Activated CD8-positive, alpha-beta T cell treated with anti-CD3 and anti-CD28 coated beads, Interleukin-2, amount 10 ng/mL, durations not matched to agents 7 days and 5 days (primary cell): ENCODE measurements at regions not wholly inside any gene's neighbourhood (a gene's known extent, or its start where the extent isn't known, plus 50 kb on each side); places are given as distances from the start of the nearest gene placed in this dataset.

Source experiments
- ATAC-seq: fragments of 150-1000 bp; cut with Tn5 transposase; one replicate; pipeline ENCODE4 v1.10.0; 2021; ENCODE audit warnings: moderate library complexity
- CTCF ChIA-PET: fragments of 350-600 bp; sonication (Branson Sonifier 250); formaldehyde crosslinking; loops from one replicate; lab custom pipeline; 2021; ENCODE audit warnings: antibody characterized with exemption; lab: Charles Lee
- POLR2A ChIA-PET: fragments of 350-600 bp; sonication (Branson Sonifier 250); formaldehyde crosslinking; loops from one replicate; lab custom pipeline; 2021; ENCODE audit warnings: antibody characterized with exemption; lab: Charles Lee
- DNase-seq: peaks from one replicate; pipeline ENCODE4 v3.0.0-alpha.2; 2020
- H3K27ac Mint-ChIP-seq: one replicate; pipeline ENCODE4 v1.8.0; 2021; ENCODE audit warnings: mild to moderate bottlenecking, mixed read lengths
- H3K27me3 Mint-ChIP-seq: one replicate; pipeline ENCODE4 v1.8.0; 2021; ENCODE audit warnings: low read depth, mixed read lengths
- H3K36me3 Mint-ChIP-seq: one replicate; pipeline ENCODE4 v1.8.0; 2021; ENCODE audit warnings: low read depth, mixed read lengths
- H3K4me1 Mint-ChIP-seq: one replicate; pipeline ENCODE4 v1.8.0; 2021; ENCODE audit warnings: low read depth, mixed read lengths
- H3K4me3 Mint-ChIP-seq: one replicate; pipeline ENCODE4 v1.8.0; 2021; ENCODE audit warnings: mild to moderate bottlenecking, mixed read lengths
- H3K9me3 Mint-ChIP-seq: one replicate; pipeline ENCODE4 v1.8.0; 2022; ENCODE audit warnings: mixed read lengths; ENCODE audit not compliant: insufficient read depth

GRCh38 chr1:221396526-221396925, 345.4 kb downstream of the DUSP10 start:
- ATAC-seq, result no peak
- CTCF ChIA-PET, result no interaction called here
- Mint-ChIP-seq H3K9me3 (no peaks in the 10 kb centered on the region), H3K27me3 (no peaks in the 10 kb centered on the region), H3K36me3 (no peaks in the 10 kb centered on the region), H3K4me3 (no peak overlapping the region), H3K4me1 (peaks cover 9% of the 10 kb centered on the region), H3K27ac (no peak overlapping the region)
- no peak for DNase-seq
- POLR2A ChIA-PET, result no interaction called here

DNA sequence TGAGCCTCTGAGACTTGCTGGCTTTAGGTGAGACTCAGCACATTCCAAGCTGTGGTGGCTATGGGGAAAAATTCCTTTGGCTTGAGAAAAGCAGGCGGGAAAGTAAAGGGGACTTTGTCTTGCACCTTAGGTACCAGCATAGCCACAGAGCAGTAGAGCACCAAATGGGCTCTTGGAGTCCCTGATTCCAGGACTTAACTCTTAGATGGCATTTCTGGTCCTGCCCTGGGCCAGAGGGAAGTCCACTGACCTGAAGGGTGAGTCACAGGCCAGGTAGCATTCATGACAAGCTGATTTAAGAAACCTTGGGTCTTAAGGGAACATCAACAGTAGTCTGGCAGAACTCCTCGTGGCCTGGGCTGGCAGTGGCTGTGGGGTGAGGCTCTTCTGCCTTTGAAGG, 344.7 kb downstream of the DUSP10 start:
- ATAC-seq (no peak), DNase-seq (no peak)
- no peak overlapping the region for H3K4me3 Mint-ChIP-seq
- ChIA-PET CTCF (no interaction called here), POLR2A (no interaction called here)
- H3K36me3 Mint-ChIP-seq, result no peaks in the 10 kb centered on the region
- peaks cover 9% of the 10 kb centered on the region for H3K4me1 Mint-ChIP-seq
- no peak overlapping the region for H3K27ac Mint-ChIP-seq
- no peaks in the 10 kb centered on the region for H3K9me3 Mint-ChIP-seq
- no peaks in the 10 kb centered on the region for H3K27me3 Mint-ChIP-seq

DNA sequence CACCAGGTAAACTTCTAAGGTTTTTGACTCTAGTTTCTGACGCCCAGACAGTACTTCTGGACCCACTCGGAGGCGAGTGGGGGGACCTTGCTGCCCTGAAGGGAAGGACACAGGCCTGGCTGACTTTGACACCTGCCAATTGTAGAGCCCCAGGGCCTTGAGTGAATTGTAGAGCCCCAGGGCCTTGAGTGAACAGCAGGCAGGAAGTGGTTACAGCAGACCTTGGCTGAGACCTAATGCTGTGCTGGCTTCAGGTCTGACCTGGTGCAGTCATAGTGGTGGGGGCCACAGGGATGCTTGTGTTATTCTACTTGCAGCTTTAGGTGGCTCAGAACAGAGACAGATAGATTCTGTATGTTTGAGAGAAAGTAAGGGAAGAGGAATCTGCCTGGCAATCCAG, 344.3 kb downstream of the DUSP10 start:
- POLR2A ChIA-PET, result no interaction called here
- CTCF ChIA-PET, result no interaction called here
- DNase-seq (peak; percentile 31), ATAC-seq (peak; percentile 68)
- Mint-ChIP-seq H3K4me1 (peaks cover 9% of the 10 kb centered on the region), H3K27ac (no peak overlapping the region), H3K9me3 (no peaks in the 10 kb centered on the region), H3K27me3 (no peaks in the 10 kb centered on the region), H3K36me3 (no peaks in the 10 kb centered on the region), H3K4me3 (no peak overlapping the region)

DNA sequence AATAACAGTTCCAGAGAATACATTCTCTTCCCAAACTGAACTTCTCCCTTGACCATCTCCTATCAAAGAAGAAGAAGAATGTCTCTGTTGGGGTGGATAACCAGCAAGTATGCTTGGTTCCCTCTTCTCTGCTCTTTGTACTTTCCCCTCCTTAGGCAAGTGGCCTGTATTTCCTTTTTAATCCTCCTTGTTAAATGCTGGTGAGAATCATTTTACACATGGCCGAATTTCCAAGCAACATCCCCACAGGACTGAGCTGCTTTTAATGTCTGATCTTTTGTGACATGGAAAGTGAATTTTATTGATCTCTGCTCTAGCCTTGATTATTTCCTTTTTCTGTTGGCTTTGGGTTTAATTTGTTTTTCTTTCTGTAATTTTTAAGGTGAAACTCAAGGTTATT, 336.7 kb downstream of the DUSP10 start:
- no peak overlapping the region for H3K4me3 Mint-ChIP-seq
- no peak overlapping the region for H3K27ac Mint-ChIP-seq
- no peaks in the 10 kb centered on the region for H3K27me3 Mint-ChIP-seq
- ChIA-PET POLR2A (no interaction called here), CTCF (no interaction called here)
- no peaks in the 10 kb centered on the region for H3K36me3 Mint-ChIP-seq
- DNase-seq (no peak), ATAC-seq (no peak)
- H3K4me1 Mint-ChIP-seq, result no peaks in the 10 kb centered on the region
- no peaks in the 10 kb centered on the region for H3K9me3 Mint-ChIP-seq

DNA sequence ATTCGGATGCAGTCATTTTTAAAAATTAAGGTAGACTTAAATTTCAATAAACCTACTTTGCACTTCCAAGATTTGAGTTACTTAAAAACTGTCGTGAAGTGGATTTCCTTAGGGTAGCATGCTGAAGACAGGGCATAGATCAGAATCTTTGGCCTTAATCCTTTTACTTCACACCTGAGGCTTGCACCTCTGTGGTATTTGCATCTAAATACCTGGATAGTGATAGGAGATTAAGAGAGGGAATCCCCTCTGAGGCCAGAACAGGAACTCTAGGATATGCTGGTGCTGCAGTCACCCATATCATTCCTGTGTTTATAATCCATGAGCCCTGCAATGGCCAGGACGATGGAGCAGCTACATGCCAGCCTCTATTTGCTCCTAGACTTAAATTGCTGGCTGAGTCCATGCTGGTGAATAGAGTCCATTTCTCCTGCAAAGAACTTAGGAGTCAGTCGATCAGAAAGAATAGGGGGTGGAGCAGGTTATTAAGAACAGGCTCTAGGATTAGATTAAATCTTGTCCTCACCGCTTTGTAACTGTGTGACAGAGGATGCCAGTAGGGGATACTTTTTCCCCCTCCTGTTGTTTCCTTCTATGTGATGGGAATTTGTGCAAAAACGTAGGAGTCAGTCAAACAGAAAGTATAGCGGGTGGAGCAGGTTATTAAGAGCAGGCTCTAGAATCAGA, 333.6 kb downstream of the DUSP10 start:
- H3K27me3 Mint-ChIP-seq, result peaks cover 2% of the 10 kb centered on the region
- no peaks in the 10 kb centered on the region for H3K36me3 Mint-ChIP-seq
- DNase-seq, result no peak
- no peaks in the 10 kb centered on the region for H3K9me3 Mint-ChIP-seq
- POLR2A ChIA-PET, result no interaction called here
- ATAC-seq, result no peak
- H3K4me3 Mint-ChIP-seq, result no peak overlapping the region
- CTCF ChIA-PET, result no interaction called here
- no peak overlapping the region for H3K27ac Mint-ChIP-seq
- no peaks in the 10 kb centered on the region for H3K4me1 Mint-ChIP-seq

DNA sequence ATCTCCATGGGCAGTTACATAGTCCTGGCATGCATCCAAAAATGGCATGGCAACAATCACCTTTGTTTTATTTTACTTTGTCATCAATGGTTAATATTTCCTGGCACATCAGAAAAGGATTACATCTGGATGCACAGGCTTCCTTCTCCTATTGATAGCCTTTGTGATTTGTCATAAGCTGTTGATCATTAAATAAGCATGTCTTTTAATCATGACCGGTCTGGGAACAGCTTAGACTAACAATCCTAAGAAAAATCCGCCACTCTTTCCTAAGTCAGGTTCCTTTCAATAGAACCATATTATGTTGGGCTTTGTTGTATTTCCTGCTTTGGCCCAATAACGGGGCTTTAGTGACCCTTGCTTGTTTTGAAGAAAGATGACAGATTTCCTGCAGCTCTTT, 330.6 kb downstream of the DUSP10 start:
- ATAC-seq, result no peak
- Mint-ChIP-seq H3K4me1 (no peaks in the 10 kb centered on the region), H3K4me3 (no peak overlapping the region), H3K36me3 (no peaks in the 10 kb centered on the region), H3K27ac (no peak overlapping the region), H3K9me3 (no peaks in the 10 kb centered on the region), H3K27me3 (peaks cover 5% of the 10 kb centered on the region)
- ChIA-PET CTCF (no interaction called here), POLR2A (no interaction called here)
- DNase-seq, result no peak

GRCh38 chr1:221414772-221415539, 326.9 kb downstream of the DUSP10 start:
- no peaks in the 10 kb centered on the region for H3K9me3 Mint-ChIP-seq
- no peak overlapping the region for H3K4me3 Mint-ChIP-seq
- ChIA-PET POLR2A (no interaction called here), CTCF (interaction anchor here (1.2 to 1.3 kb wide), 2 partner anchors 21 to 151 kb away, joined by 3 to 4 read pairs; no protein-coding TSS in a partner anchor)
- peaks cover 5% of the 10 kb centered on the region for H3K27me3 Mint-ChIP-seq
- no peak for ATAC-seq
- no peak for DNase-seq
- no peaks in the 10 kb centered on the region for H3K4me1 Mint-ChIP-seq
- H3K27ac Mint-ChIP-seq, result no peak overlapping the region
- H3K36me3 Mint-ChIP-seq, result no peaks in the 10 kb centered on the region

DNA sequence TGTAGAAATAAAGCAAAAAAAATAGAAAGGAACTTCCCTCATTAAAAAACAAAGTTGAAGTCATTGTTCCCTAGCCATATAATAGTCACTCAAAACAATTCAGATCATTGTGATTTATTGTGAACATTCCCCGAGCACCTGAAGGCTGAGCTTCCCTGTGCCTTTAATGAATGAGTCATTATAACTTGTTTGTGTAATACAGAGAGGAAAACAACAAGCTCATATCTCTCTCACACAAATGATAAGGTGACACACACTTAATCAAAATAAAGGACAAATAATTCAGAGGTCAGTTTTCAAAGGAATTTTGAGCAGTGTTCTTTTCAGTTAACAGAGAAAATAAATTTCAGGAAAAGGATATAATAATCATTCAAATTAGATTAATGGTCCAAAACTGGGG, 326.2 kb downstream of the DUSP10 start:
- Mint-ChIP-seq H3K4me3 (no peak overlapping the region), H3K4me1 (no peaks in the 10 kb centered on the region), H3K27ac (no peak overlapping the region), H3K36me3 (no peaks in the 10 kb centered on the region), H3K9me3 (no peaks in the 10 kb centered on the region), H3K27me3 (peaks cover 3% of the 10 kb centered on the region)
- POLR2A ChIA-PET, result no interaction called here
- DNase-seq, result no peak
- CTCF ChIA-PET, result interaction anchor here (1.2 to 1.3 kb wide), 2 partner anchors 20 to 152 kb away, joined by 3 to 4 read pairs; no protein-coding TSS in a partner anchor
- no peak for ATAC-seq

DNA sequence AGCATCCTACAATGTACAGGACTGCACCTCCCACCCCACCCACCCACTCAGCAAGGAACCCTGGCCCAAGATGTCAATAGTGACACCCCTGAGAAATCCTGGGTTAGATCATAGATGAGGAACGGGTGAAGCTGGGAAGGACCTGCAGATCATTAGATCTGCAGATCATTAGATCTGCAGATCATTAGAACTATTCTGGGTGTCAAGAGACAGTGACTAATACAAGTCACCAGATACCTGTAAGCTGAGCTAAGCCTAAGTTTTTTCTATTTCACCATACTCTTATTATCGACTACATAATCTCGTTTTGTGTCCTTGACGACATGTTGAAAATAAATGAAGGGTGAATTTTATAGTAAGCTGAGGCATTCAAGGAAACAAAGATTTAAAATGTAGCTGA, 325.7 kb downstream of the DUSP10 start:
- Mint-ChIP-seq H3K27me3 (peaks cover 3% of the 10 kb centered on the region), H3K36me3 (no peaks in the 10 kb centered on the region), H3K4me3 (no peak overlapping the region), H3K27ac (no peak overlapping the region), H3K4me1 (no peaks in the 10 kb centered on the region), H3K9me3 (no peaks in the 10 kb centered on the region)
- CTCF ChIA-PET, result interaction anchor here (1.2 to 1.3 kb wide), 2 partner anchors 20 to 152 kb away, joined by 3 to 4 read pairs; no protein-coding TSS in a partner anchor
- POLR2A ChIA-PET, result no interaction called here
- DNase-seq (no peak), ATAC-seq (no peak)

DNA sequence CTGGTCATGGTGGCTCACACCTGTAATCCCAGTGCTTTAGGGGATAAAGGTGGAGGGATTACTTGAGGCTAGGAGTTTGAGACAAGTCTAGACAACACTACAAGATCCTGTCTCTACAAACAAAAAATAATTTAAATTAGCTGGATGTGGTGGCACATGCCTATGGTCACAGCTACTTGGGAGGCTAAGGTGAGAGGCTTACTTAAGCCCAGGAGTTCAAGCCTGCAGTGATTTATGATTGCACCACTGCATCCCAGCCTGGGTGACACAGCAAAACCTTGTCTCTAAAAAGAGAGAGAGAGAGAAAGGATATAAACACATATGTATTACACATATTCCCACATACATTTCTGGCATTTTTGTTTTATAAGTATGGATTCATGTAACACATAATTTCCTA, 325.2 kb downstream of the DUSP10 start:
- POLR2A ChIA-PET, result no interaction called here
- Mint-ChIP-seq H3K9me3 (no peaks in the 10 kb centered on the region), H3K27ac (no peak overlapping the region), H3K4me1 (no peaks in the 10 kb centered on the region), H3K27me3 (peaks cover 3% of the 10 kb centered on the region), H3K4me3 (no peak overlapping the region), H3K36me3 (no peaks in the 10 kb centered on the region)
- CTCF ChIA-PET, result no interaction called here
- no peak for ATAC-seq
- DNase-seq, result no peak

DNA sequence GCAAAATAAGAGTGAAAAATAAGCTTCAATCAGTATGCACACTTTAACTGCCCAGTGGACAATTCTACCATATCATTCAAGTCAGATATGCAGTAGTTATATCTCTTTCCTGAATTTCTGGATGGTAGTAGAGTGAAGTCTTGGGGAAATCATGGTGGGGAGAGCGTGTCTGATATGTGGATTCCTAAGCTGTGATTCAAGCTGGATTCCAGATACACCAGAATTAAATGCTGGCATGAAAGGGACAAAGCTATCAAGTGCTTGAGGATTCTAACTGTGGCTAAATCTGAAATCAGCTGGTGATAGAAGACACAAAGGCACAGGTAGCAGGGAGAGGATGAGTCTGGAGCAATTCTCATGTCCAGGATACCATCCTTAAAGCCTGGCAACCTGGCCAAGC, 323.5 kb downstream of the DUSP10 start:
- POLR2A ChIA-PET, result no interaction called here
- ATAC-seq, result no peak
- Mint-ChIP-seq H3K36me3 (no peaks in the 10 kb centered on the region), H3K9me3 (no peaks in the 10 kb centered on the region), H3K4me1 (no peaks in the 10 kb centered on the region), H3K27me3 (peaks cover 3% of the 10 kb centered on the region), H3K27ac (no peak overlapping the region), H3K4me3 (no peak overlapping the region)
- CTCF ChIA-PET, result interaction anchor here (0.9 kb wide), 1 partner anchor 18 kb away, joined by 3 read pairs; no protein-coding TSS in a partner anchor
- no peak for DNase-seq

GRCh38 chr1:221419513-221420095, 322.3 kb downstream of the DUSP10 start:
- Mint-ChIP-seq H3K36me3 (no peaks in the 10 kb centered on the region), H3K27ac (no peak overlapping the region), H3K4me3 (no peak overlapping the region), H3K4me1 (no peaks in the 10 kb centered on the region), H3K27me3 (peaks cover 1% of the 10 kb centered on the region), H3K9me3 (no peaks in the 10 kb centered on the region)
- POLR2A ChIA-PET, result no interaction called here
- DNase-seq (no peak), ATAC-seq (no peak)
- CTCF ChIA-PET, result no interaction called here
